ENCODE measurements at regions not wholly inside any gene's neighbourhood (a gene's known extent, or its start where the extent isn't known, plus 50 kb on each side); places are given as distances from the start of the nearest gene placed in this dataset.

DNA sequence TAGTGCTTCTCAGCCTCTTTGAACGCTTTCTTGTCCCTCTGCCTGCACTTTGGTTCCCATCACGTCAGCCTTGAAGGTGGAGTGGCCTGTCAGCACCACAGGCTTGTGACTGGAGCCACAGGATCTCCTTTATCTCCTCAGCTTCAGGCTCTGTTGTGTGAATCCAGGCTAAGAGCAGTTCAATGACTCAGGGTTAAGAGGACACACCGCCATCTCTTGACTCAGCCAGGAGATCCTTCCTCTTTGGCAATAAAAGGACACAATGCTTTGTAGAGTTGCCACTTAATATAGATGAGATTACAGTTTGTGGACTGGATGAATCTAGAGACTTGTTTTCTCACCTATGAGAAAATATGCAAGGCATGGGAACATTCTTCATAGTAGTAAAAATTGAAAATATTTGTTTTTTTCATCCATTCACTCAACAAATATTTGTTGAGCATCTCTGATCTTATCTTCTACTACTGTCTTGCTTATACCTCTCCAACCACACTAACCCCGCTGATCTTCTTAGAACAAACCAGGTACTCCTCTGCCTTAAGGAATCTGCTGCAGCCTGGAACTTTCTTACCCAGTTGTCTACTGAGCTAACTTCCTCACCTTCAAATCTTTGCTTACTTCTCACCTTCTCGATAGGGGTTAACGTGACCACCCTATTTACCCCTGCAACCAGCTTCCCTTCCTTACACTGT, 62.3 kb downstream of the UCHL1 start:
- no peak for DNase-seq (ENCODE audit: low read depth)

DNA sequence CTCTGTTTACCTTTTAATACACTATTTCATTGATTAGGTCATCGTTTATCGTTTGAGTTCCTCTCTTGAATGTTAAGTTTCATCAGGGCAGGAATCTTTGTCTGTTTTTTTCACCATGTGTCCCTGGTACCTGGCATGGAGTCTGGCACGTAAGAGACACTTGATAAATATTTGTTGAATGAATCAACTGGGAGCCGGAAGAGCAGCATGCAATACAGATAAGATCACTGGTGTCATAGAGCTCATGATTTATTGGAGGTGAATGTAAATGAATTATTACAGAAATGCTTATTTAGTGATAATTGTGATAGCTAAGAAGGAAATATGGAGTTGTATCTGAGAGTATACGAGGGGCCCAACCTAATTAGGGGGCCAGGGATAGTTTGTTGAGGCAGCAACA, 62.8 kb downstream of the UCHL1 start:
- DNase-seq (ENCODE audit: low read depth) = peak; percentile 48

DNA sequence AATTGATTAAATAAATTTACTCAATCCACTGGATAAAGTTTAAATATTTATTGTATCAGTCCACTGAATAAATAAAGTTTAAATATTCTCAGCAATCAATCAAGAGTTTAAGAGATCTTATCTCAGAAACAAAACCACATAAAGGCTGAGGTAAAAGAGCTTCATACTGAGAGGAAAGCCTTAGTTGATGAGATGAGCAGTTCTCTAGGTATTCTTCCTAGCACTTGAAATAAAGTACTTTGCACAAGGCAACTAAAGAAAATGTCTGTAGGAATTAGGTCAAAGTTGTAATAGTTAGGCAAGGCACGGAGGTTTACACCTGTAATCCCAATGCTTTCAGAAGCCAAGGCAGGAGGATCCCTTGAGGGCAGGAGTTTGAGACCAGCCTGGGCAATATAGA, 63.5 kb downstream of the UCHL1 start:
- DNase-seq (ENCODE audit: low read depth) = no peak

DNA sequence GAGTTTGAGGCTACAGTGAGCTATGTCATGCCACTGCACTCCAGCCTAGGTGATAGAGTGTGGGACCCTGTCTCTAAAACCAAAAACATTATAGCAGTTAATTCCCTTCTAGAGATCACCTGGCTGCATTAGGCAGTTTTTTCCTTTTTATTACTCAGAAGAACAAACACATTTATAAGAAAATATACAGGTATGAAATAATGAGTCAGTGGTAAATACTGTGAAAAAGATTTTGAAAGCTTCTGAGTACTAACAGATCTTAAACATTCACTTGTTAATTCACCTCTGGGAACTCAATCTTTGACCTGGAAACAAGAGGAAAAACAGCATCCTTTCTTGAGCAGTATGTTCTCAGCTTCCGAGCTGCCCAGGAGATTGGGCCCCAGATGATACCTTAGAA, 64.1 kb downstream of the UCHL1 start:
- DNase-seq (ENCODE audit: low read depth) = no peak

DNA sequence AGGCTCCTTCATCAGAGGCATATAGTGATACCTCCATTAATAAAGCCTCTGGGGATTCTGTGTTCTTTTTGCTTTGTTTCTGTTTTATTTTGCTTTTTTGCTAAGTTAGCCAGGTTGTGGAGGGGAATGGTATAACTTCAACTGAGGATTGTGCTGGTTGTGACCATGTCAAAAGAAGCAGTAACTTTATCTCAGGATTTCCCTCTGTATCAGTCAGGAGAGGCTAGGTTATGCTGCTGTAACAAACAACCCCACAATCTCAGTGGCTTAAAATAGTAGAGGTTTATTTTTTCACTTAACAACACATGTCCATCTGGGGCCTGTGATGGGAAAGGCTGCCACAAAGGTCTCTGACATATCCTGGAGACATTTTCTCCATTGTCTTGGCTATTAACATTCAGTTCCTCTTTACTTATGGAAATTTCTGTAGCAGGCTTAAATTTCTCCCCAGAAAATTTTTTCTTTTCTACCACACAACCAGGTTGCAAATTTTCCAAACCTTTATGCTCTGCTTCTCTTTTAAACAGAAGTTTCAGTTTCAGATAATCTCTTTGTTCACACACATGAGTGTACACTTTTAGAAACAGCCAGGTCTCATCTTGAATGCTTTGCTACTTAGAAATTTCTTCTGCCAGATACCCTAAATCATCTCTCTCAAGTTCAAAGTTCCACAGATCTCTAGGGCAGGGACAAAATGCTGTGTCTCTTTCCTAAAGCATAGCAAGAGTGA, 64.7 kb downstream of the UCHL1 start:
- DNase-seq (ENCODE audit: low read depth) = no peak

DNA sequence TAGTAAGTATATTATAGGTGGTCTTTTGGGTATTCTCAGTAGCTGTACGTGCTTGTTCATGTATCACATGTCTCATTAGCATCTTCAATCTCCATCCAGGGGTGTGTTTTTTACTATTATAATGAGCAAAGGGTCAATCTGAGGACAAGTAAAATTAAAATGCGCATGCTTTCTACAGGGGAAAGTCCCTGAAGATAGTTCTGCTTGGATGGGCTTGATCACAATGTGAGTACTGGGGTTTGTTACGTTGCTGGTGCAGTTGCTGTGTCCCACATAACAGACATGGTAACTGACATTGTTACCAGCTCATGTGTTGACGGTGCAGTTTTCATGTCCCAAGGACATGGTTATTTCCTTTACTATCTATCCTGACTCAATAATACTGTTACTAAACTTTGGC, 65.9 kb downstream of the UCHL1 start:
- DNase-seq (ENCODE audit: low read depth) = no peak

DNA sequence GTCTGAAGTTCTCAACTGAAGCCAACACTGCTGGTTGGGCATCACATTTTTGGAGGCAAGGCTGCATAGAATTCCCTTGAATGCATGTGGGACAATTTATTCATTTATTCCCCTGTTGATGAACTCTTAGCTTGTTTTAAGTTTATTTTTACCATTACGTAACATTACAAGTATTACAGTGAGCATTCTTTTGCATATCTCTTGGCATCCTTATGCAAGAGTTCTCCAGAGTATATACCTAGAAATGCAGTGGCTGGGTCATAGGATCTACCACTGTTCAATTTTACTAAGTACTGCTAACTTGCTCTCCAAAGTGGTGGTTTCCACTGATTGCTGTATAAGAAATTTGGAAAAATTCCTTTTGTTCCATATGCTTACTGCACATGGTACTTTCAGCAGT, 66.5 kb downstream of the UCHL1 start:
- no peak for DNase-seq (ENCODE audit: low read depth)

DNA sequence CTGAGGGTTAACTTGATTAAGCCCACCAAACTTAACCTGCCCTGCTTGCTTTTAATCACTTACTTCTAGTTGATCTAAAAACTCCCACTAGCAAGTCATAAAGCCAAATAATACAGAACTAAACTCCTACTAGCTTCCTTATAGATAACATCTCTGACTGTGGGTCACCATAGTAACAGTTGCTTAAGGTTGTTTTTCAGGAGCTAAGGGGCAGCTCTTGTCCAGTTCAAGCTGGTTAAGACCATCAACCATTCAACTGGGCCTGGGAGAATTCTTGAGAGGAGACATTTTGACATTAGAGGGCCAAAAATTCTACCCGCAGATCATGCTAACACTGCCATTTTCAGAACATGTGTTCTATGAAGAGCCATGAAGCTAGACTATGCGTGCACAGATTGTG, 67.0 kb downstream of the UCHL1 start:
- no peak for DNase-seq (ENCODE audit: low read depth)

DNA sequence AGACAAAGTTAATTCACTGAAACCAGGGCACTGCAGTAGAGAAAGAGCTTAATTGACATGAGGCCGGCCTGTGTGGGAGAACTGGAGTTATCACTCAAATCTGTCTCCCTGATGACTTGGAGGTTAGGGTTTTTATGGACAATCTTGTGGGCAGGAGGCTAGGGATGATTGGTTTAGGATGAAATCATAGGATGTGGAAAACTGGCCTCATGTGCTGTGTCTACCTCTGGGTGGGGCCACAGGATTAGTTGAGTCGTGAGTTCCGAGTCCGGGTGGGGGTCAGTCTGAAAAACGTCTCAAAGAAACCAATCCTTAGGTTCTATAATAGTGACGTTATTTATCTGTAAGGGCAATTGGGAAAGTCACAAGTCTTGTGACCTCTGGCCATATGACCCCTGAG, 68.1 kb downstream of the UCHL1 start:
- no peak for DNase-seq (ENCODE audit: low read depth)

DNA sequence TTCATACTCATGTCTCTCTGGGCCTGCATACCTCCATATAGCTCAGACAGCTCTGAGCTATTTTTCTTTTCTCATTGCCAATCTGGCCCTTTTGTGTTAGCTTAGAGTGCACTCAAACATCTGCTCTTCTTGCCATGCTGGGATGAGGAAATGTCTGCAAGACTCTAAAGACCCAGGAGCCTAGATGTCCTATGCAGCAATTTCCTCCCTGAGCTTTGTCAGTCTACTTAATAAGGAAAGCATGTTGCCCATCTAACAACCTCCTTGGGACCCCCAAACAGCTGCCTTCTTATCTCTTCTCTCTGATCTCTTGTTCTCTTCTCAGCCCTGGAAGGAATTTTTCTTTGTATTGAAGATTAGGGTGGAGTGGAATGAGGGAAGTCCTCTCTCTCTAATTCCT, 69.2 kb downstream of the UCHL1 start:
- DNase-seq (ENCODE audit: low read depth) = no peak

DNA sequence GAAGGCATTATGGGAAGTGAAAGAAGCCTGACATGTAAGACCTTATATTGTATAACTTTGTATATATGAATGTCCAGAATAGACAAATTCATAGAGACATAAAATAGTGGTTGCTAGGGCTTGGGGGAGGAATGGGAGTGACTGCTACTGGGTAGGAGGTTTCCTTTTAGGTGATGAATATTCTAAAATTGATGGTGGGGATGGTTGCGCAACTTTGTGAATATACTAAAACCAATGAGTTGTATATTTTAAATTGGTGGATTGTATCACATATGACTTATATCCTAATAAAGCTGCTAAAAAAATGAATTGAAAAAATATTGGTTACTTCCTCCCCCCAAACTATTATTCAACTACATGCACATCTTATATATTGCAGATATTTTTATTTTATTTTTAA, 70.0 kb downstream of the UCHL1 start:
- no peak for DNase-seq (ENCODE audit: low read depth)

DNA sequence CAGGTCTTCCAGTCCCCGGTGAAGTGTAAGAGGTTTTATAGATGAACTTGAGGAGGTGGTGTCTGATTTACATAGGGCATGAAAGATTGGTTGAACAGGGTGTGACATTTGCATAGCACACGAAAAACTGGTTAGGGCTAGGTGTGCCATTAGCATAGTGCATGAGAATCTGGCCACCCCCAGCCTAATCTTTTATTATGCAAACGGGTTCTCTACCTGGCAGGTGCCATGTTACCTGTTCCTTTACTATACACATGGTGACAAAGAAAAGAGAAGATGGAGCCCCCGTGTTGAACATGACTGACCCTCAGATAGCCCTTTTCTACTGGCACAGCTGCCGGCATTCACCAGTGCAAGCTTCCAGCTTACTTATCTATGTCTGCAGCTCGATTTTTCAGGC, 71.0 kb downstream of the UCHL1 start:
- DNase-seq (ENCODE audit: low read depth) = no peak

DNA sequence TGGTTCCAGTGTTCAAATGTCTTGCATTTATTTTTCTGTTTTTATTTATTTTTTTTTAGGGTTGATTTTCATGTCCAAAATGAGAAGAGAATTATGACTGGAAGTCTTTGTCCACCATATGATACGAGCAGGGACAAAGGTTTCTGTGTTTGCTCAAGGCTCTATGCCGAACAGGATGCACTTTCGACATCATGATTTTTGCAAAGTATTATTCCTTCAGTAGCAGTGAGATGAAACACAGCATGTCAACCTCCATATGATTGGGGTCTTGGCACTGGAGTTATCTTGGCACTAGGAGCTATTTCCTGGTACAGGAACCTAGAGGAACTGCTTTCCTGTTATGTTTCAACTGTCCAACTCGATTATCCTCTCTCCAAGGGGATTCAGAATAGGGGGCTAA, 72.6 kb downstream of the UCHL1 start:
- DNase-seq (ENCODE audit: low read depth) = no peak

DNA sequence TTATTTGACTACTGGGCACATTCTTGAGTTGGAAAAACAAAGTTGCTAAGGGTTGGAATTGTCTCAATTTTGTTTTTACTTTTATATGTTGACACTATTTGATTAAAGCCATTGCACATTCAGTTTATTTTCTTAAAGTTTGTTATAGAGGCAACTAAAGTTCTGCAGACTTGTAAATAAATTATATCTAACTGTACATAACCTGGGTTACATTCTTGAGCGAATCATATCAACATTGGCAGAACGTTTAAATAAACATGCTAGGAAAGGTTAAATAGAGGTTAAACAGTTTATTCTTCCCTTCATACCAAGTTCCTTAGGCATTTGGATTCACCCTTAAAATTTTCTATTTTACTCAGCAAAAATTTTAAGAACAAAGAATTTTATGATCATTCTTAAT, 74.5 kb downstream of the UCHL1 start:
- DNase-seq (ENCODE audit: low read depth) = no peak

DNA sequence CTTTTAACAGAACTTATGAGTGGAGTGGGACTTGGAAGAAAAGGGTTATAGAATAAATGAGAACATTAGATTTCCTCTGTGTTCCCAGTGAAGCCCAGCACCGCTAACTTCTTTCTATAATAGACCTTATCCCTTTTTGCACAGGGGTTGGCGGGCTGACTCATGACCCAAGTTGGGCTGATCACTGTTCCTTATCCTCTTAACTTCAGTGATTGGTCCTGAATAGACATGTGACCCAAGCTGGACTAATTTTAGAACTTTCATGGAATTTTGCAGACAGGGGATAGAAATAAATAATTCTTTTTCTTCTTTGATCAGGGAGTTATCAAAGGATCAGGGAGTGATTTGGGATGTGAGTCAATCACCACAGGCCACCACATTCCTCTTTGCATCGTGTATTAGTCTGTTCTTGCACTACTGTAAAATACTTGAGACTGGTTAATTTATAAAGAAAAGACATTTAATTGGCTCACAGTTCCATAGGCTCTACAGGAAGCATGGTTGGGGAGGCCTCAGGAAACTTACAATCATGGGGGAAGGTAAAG, 75.9 kb downstream of the UCHL1 start:
- DNase-seq (ENCODE audit: low read depth) = no peak

DNA sequence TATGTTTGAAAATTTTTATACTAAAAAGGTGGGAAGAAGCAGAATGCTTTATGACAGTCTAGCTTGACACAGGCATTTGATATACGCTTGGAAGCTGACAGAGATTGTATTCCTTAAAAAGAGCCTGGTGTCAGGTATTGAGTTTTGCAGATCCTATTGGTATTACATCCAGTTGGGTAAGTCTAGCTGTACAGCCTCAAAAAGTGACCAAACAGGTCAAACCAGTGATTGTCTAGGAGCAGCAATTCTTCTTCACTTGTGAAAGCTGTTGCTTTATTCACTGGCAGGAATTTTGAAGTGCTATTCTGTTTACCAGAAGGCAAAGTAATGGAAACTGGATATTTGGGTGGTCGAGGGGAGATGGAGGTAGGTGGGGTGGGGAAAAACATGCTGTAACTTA, 77.5 kb downstream of the UCHL1 start:
- DNase-seq (ENCODE audit: low read depth) = no peak

DNA sequence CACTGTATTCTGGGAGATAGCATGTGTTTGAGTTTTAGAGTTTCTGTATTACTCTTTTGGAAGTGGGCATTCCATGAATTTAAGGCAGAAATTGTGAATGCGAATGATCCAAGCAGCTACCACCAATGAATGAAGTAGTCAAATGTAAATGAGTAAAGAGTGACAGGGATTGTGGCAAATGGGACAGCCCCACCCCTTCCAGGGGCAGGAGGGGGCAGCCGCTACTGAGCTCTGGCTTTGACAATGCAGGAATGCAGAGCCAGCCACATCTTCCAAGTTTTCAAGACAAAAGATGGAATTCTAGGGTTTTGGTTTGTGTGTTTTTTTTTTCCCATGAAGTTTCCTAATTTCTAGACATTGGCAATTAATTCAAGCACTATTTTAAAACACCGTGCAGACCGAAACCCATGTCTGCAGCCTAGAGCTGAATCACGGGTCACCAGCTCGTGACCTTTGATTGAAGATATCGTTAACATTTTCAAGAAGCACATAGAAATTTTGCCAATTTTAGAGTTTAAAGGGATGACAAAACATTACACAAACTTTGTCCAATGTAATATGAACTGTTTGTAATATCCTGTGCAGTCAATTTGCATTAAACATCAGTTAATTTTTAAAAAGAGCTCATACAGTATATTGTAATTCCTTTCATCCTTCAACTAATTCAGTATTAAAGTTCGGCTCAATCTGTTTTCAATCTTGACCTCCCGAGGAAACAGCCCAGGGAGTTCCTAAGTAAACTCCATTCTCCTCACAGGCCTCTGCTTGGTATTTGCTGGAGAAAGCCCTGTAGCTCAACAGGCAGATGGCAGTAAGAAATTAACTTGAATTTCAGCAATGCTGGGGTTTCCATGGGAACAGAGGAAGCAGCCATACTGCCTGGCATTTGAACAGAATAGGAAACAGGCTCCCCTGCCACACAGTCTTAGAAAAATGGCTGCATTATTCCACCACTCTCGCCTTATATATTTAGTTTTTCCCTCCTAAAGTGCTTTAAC, 83.4 kb downstream of the UCHL1 start:
- DNase-seq (ENCODE audit: low read depth) = no peak

DNA sequence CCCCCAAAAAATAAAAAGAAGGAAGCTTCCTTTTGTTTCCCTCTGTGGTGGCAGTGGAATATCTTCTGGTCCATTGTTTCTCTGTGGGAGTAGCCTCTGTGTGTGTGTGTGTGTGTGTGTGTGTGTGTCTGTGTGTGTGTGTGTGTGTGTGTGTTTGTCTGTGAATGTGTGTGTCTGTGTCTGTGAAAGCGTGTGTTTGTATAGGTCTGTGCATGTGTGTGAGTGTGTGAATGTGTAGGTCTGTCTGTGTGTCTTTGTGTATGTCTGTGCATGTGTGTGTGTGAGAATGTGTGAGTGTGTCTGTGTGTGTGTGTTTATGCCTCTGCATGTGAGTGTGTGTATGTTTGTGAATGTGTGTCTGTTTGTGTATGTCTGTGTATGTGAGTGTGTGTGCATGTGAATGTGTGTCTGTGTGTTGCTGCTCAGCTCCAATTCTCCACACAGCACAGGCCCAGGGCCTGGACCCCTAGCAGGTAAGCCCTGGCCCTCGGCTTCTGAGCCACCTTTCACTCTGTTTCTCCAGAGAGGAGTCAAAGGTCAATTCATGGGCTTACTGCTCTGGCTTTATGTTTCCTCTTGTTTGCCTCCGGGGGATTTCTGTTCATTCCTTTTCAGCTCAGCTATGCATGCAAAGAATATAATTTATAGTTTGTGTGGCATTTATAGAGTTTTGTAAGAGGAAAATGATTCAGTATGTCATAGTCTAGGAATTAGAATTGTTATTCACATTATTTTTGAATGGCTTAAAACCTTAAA, 89.8 kb downstream of the UCHL1 start:
- DNase-seq (ENCODE audit: low read depth) = no peak

DNA sequence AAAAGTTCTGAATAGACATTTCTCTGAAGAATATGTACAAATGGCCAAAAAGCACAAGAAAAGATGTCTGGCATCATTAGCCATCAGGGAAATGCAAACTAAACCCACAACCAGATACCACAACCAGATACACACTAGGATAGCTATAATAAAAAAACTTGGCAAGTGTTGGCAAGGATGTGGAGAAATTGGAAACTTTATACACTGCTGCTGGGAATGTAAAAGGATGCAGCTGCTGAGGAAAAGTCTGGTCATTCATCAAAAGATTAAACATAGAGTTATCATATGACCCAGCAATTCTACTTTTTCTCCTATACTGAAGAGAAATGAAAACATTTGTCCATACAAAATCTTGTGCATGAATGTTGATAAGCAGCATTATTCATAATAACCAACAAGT, 92.3 kb downstream of the UCHL1 start:
- no peak for DNase-seq (ENCODE audit: low read depth)

DNA sequence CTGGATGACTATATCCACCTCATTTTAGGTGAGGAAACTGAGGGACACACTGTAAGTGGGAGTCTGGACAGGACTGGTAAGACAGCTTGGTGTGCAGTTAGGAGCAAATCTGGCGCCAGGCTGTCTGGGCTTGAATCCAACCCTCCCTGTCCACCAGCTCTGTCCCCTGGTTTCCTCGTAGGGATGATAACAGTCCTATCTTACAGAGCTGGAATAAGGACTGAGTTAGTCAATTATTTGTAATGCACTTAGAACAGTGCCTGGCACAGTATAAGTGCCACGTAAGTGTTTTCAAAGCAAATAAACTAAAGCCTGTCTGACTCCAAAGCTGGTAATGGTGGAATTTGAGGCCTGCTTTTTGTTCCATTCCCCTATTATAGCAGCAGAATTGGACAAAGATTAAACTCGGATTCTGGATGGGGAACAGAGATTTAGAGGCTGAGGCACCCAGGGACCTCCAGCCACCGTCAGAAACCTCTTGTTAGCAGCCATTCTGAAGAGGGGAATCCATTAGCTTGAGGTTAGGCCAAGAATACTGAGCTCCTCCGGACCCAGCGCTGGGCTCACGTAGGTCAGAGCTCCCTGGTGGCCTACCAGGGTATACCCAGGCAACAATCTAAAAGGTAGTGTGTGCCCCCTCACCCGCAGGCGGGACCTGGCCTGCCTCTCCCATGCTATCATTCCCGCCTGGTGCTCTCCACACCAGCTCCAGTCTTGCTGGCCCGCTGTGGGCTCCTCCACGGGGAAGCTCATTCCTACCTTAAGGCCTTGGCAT, 102.1 kb downstream of the UCHL1 start:
- no peak for DNase-seq (ENCODE audit: low read depth)

DNA sequence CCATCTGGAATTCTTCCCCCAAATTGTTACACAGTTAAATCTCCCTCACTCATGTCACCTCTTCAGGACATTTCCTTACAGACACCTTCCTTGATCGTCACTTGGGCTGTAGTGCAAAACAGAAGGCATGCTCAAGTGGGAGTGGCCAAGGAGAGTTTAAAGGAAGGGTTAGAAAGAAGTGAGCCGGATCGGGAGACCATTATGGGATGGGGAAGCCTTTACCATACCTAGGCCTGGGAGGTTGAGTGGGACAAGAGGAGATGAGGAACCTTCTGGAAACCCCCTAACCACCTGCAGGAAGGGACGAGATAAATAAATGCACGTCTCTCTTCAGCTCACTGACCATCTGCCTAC, 102.7 kb downstream of the UCHL1 start:
- DNase-seq (ENCODE audit: low read depth) = no peak

Data from HS-5 (cell line).